Epithelial cell of esophagus (primary cell): ENCODE measurements at regions not wholly inside any gene's neighbourhood (a gene's known extent, or its start where the extent isn't known, plus 50 kb on each side); places are given as distances from the start of the nearest gene placed in this dataset.

ENCODE experiments used
- DNase-seq: peaks from one replicate; pipeline ENCODE4 v3.0.0; 2010; ENCODE audit warnings: low read depth
- H3K4me3 ChIP-seq: 2 replicates; pipeline ENCODE4 v1.5.1; 2011; ENCODE audit warnings: mild to moderate bottlenecking, low read length, control low read depth
- TF ChIP-seq, protein P1 (sequence below): IDR thresholded peaks from 2 replicates; pipeline ENCODE4 v1.5.1; 2011; ENCODE audit warnings: low read depth, mild to moderate bottlenecking, low read length, control low read depth, inconsistent platforms; ENCODE audit not compliant: insufficient read depth; ENCODE audit errors: missing control alignments

DNA sequence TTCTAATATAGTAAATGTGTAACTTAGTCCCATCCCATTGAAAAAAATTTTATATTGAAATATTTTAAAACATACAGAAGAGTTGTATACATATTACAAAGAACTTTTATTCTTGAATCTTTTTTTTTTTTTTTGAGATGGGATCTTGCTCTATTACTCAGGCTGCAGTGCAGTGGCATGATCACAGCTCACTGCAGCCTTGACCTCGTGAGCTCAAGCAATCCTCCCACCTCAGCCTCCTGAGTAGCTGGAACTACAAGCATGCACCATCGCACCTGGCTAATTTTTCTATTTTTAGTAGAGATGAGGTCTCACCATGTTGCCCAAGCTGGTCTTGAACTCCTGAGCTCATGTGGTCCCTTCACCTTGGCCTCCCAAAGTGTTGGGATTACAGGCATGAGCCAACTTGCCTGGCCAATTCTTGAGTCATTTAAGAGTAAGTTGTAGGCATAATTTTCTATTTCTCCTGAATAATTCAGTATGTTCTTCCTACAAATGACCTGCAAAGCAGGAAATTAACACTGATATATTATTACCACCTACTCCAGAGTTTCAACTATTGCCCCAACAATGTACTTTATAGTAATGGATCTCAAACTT, 153.0 kb upstream of the BMP4 start:
- DNase-seq = peak; percentile 53
- TF ChIP-seq, protein P1, sequence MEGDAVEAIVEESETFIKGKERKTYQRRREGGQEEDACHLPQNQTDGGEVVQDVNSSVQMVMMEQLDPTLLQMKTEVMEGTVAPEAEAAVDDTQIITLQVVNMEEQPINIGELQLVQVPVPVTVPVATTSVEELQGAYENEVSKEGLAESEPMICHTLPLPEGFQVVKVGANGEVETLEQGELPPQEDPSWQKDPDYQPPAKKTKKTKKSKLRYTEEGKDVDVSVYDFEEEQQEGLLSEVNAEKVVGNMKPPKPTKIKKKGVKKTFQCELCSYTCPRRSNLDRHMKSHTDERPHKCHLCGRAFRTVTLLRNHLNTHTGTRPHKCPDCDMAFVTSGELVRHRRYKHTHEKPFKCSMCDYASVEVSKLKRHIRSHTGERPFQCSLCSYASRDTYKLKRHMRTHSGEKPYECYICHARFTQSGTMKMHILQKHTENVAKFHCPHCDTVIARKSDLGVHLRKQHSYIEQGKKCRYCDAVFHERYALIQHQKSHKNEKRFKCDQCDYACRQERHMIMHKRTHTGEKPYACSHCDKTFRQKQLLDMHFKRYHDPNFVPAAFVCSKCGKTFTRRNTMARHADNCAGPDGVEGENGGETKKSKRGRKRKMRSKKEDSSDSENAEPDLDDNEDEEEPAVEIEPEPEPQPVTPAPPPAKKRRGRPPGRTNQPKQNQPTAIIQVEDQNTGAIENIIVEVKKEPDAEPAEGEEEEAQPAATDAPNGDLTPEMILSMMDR = no peak
- no peak overlapping the region for H3K4me3 ChIP-seq

DNA sequence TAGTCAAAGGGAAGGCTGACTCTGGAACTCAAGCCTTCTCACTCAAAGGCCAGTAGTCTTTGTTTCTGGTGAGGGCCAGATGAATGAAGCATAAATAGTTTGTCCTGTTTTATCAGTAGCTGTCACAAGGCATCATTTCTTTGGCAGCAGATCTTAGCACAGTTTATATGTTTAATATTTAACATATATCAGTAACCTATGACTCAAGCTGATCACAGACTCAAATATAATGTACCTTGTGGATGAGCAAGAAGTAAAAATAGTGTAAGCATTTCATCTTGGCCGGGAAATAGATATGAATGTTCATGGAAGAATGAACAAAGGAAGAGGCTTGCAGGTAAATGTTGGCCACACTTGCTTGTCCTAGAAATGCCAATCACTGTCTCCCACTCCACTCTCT, 158.3 kb upstream of the BMP4 start:
- no peak overlapping the region for H3K4me3 ChIP-seq
- DNase-seq = no peak
- TF ChIP-seq, protein P1 = no peak

DNA sequence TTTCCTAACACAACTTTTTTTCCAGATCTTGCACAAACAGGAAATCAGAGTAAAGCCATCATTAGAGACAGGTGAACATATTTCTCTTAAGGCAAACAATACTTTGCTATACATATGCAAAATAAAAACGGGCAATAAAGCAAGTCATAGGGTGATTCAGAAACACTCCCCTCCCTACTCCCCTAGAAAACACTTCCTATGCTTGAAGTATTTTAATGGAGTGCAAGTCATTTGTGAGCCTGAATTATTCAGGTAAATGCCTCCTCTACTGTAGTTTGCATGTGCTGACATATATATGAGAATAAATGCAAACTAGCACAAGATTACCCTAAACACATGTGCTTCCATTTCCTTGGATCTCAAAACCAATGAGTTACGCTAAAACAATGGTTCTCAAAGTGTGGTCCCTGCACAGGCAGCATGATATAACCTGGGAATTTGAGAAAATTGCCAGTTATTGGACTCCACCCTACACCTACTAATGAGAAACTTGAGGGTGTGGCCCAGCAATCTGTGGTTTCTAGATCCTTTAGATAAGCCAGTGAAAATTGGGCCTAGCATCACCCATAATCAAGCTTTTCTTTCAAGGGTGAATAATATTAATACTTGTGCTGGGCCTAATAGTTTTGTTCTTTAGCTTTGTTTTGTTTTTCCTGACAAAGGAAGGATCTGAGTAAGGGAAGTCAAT, 159.7 kb upstream of the BMP4 start:
- no peak overlapping the region for H3K4me3 ChIP-seq
- no peak for DNase-seq
- TF ChIP-seq, protein P1 = no peak

DNA sequence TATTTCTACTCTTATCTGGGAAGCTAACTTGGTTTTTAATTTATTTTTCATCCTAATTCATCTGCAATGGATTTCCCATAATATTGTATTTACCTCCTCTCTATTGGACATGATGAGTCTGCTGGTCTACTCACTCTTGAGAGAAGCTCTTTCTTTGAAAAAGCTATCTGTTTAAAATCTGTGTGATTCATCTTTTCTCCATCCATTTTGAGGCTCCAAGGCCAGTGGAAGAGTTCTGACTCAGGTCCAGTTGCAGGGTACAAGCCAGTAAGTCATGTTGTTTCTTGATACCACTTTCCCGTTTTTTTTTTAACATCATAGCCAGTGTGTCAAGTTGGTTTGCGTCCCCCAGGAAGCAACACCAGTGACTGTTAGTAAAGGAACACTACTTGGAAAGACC, 160.3 kb upstream of the BMP4 start:
- peak; percentile 33 for DNase-seq
- TF ChIP-seq, protein P1 = no peak
- H3K4me3 ChIP-seq = no peak overlapping the region

DNA sequence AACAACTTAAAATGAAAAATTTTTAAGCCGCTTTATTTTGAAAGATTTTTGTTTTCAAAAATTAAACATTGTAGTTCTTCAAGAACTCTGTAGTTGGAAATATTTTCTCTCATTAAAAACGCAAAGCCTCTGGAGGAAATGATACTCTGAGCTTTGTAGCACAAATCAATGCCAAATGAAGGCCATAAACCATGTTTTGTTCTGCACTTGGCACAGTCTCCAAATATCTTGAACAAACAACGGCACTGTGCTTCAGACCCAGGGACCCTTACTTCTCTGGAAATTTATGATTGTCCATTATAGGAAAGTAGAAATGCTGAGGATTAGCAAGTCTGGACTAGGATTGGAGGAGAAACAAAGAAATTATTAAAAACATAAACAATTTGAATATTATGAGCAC, 160.8 kb upstream of the BMP4 start:
- no peak for DNase-seq
- TF ChIP-seq, protein P1 = no peak

DNA sequence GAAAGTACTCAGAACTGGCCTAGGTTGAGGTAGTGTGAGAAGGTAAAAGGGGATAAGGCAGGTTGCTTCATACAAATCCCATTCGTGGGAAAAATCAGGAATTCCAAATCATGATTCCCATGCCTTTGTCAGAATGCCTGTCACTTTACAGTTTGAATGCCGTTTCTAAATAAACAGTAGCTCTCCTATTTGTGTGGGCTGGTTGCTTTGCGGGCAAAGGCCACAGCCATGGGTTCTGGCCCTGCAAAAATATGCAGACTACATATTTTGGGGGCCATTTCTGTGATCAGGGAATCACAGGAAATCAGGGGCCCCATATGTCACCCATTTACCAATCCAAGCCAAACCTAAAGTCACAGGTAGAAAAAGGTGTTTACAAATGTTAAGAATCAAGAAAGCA, 161.3 kb upstream of the BMP4 start:
- no peak overlapping the region for H3K4me3 ChIP-seq
- no peak for DNase-seq
- TF ChIP-seq, protein P1 = no peak

More for the DNA sequence above, 160.8 kb upstream of the BMP4 start:
- no peak overlapping the region for H3K4me3 ChIP-seq

DNA sequence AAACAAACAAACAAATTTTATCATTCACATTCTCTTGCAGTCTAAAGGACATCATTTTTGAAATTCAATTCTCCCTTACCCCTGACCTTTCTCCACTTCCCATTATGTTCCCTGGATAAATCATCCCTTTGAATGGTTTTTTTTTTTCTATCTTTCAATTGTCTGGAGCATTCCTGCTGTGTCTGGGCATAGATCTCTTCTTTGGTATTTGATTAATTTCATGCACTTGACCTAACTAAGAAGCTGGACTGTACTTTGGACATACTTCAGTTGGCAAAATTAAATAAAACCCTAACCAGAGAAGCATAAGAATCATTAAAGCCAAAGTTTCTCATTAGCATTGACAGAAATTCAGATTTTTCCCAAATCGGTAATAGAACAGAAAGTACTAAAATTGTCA, 163.6 kb upstream of the BMP4 start:
- TF ChIP-seq, protein P1 = no peak
- no peak overlapping the region for H3K4me3 ChIP-seq
- DNase-seq = no peak
